HEK293 (cell line): ENCODE measurements at regions not wholly inside any gene's neighbourhood (a gene's known extent, or its start where the extent isn't known, plus 50 kb on each side); places are given as distances from the start of the nearest gene placed in this dataset.

ENCODE experiments used
- CTCF ChIA-PET: fragments of 350-600 bp; formaldehyde crosslinking; extraction: SDS; loops from one replicate; lab custom pipeline; 2021; ENCODE audit warnings: antibody characterized with exemption; lab: Yijun Ruan, JAX
- POLR2A ChIA-PET: fragments of 300-600 bp; formaldehyde crosslinking; extraction: SDS; loops from one replicate; lab custom pipeline; 2020; ENCODE audit warnings: antibody characterized with exemption, inconsistent platforms; lab: Yijun Ruan, JAX
- H3K27ac ChIP-seq: fragments of 200-500 bp; sonication (Bioruptor generic); 2 replicates; pipeline ENCODE4 v1.5.1; 2014; ENCODE audit warnings: low read depth, low read length, control low read depth, inconsistent platforms; ENCODE audit errors: extremely low read depth
- H3K36me3 ChIP-seq, 2 experiments: fragments of 200-500 bp in 1 of 2; sonication (Bioruptor generic) in 1 of 2; 1 replicate in 1 of 2; 2 replicates in 1 of 2; pipeline ENCODE4 v1.5.1; 2014 to 2017; ENCODE audit warnings: inconsistent platforms in 2 of 2, low read length in 2 of 2; ENCODE audit not compliant: control insufficient read depth in 2 of 2, insufficient read depth in 1 of 2
- H3K4me1 ChIP-seq: fragments of 200-500 bp; sonication (Bioruptor generic); 2 replicates; pipeline ENCODE4 v1.5.1; 2014; ENCODE audit warnings: mild to moderate bottlenecking, low read length, inconsistent platforms; ENCODE audit not compliant: control insufficient read depth, insufficient read depth
- H3K4me3 ChIP-seq: 2 replicates; pipeline ENCODE4 v1.5.1; 2011; ENCODE audit warnings: low read depth, mild to moderate bottlenecking, control low read depth, low read length, moderate library complexity
- H3K9me3 ChIP-seq: fragments of 200-500 bp; sonication (Bioruptor generic); 2 replicates; pipeline ENCODE4 v1.5.1; 2014; ENCODE audit warnings: low read depth, low read length, inconsistent platforms; ENCODE audit not compliant: control insufficient read depth, insufficient read depth
- ATF2 ChIP-seq: fragments of 450-650 bp; formaldehyde crosslinking; IDR thresholded peaks from 2 replicates; pipeline ENCODE4 v1.5.1; 2016; ENCODE audit warnings: missing biosample characterization, missing genetic modification characterization, low read depth
- ELK4 ChIP-seq: IDR thresholded peaks from 2 replicates; pipeline ENCODE4 v1.6.1; 2011; ENCODE audit warnings: mild to moderate bottlenecking, low read depth, low read length, borderline replicate concordance
- KLF9 ChIP-seq: fragments of 450-650 bp; formaldehyde crosslinking; IDR thresholded peaks from 2 replicates; pipeline ENCODE4 v1.5.1; 2016; ENCODE audit warnings: missing biosample characterization, missing genetic modification characterization, low read depth
- MZF1 ChIP-seq: fragments of 450-650 bp; formaldehyde crosslinking; IDR thresholded peaks from 2 replicates; pipeline ENCODE4 v1.5.1; 2017; ENCODE audit warnings: missing biosample characterization, missing genetic modification characterization, borderline replicate concordance
- PRDM2 ChIP-seq: fragments of 450-650 bp; formaldehyde crosslinking; IDR thresholded peaks from 2 replicates; pipeline ENCODE4 v1.5.1; 2016; ENCODE audit warnings: missing biosample characterization, missing genetic modification characterization, borderline replicate concordance
- SETDB1 ChIP-seq: IDR thresholded peaks from one replicate; pipeline ENCODE4 v1.6.1; 2017; ENCODE audit warnings: mild to moderate bottlenecking, low read length, moderate library complexity, mixed read lengths; ENCODE audit not compliant: insufficient read length
- YY1 ChIP-seq: fragments of 450-650 bp; formaldehyde crosslinking; IDR thresholded peaks from 2 replicates; pipeline ENCODE4 v1.5.1; 2018; ENCODE audit warnings: missing biosample characterization, missing genetic modification characterization
- ZBTB20 ChIP-seq: fragments of 450-650 bp; formaldehyde crosslinking; IDR thresholded peaks from 2 replicates; pipeline ENCODE4 v1.5.1; 2016; ENCODE audit warnings: missing biosample characterization, missing genetic modification characterization
- ZBTB21 ChIP-seq: fragments of 450-650 bp; formaldehyde crosslinking; IDR thresholded peaks from 2 replicates; pipeline ENCODE4 v1.5.1; 2017; ENCODE audit warnings: missing biosample characterization, missing genetic modification characterization
- ZBTB26 ChIP-seq: fragments of 450-650 bp; formaldehyde crosslinking; optimal IDR thresholded peaks from 2 replicates; pipeline ENCODE3; 2016; ENCODE audit warnings: missing biosample characterization, mild to moderate bottlenecking, missing genetic modification characterization
- ZBTB7A ChIP-seq: fragments of 450-650 bp; formaldehyde crosslinking; IDR thresholded peaks from 2 replicates; pipeline ENCODE4 v1.5.1; 2016; ENCODE audit warnings: low read depth, missing biosample characterization, missing genetic modification characterization
- ZFP69B ChIP-seq: fragments of 450-650 bp; formaldehyde crosslinking; IDR thresholded peaks from 2 replicates; pipeline ENCODE4 v1.5.1; 2016; ENCODE audit warnings: missing biosample characterization, missing genetic modification characterization
- ZNF169 ChIP-seq: fragments of 450-650 bp; formaldehyde crosslinking; IDR thresholded peaks from 2 replicates; pipeline ENCODE4 v1.5.1; 2016; ENCODE audit warnings: missing biosample characterization, missing genetic modification characterization
- ZNF202 ChIP-seq: fragments of 450-650 bp; formaldehyde crosslinking; IDR thresholded peaks from 2 replicates; pipeline ENCODE4 v1.5.1; 2016; ENCODE audit warnings: missing biosample characterization, missing genetic modification characterization, borderline replicate concordance
- ZNF335 ChIP-seq: fragments of 450-650 bp; formaldehyde crosslinking; conservative IDR thresholded peaks from 2 replicates; pipeline ENCODE4 v1.5.1; 2016; ENCODE audit warnings: missing biosample characterization, missing genetic modification characterization
- ZNF404 ChIP-seq: fragments of 450-650 bp; formaldehyde crosslinking; IDR thresholded peaks from 2 replicates; pipeline ENCODE4 v1.5.1; 2017; ENCODE audit warnings: missing biosample characterization, missing genetic modification characterization
- ZNF548 ChIP-seq: fragments of 450-650 bp; formaldehyde crosslinking; IDR thresholded peaks from 2 replicates; pipeline ENCODE4 v1.5.1; 2016; ENCODE audit warnings: missing biosample characterization, missing genetic modification characterization
- ZNF549 ChIP-seq: fragments of 450-650 bp; IDR thresholded peaks from 2 replicates; pipeline ENCODE4 v1.5.1; 2018; ENCODE audit warnings: missing biosample characterization, missing genetic modification characterization, mild to moderate bottlenecking, inconsistent platforms, moderate library complexity
- ZNF571 ChIP-seq: fragments of 450-650 bp; formaldehyde crosslinking; IDR thresholded peaks from 2 replicates; pipeline ENCODE4 v1.5.0; 2017; ENCODE audit warnings: missing biosample characterization, missing genetic modification characterization
- ZNF623 ChIP-seq: fragments of 450-650 bp; formaldehyde crosslinking; IDR thresholded peaks from 2 replicates; pipeline ENCODE4 v1.5.1; 2016; ENCODE audit warnings: missing biosample characterization, missing genetic modification characterization
- ZNF639 ChIP-seq: fragments of 450-650 bp; formaldehyde crosslinking; IDR thresholded peaks from 2 replicates; pipeline ENCODE4 v1.5.1; 2016; ENCODE audit warnings: missing biosample characterization, missing genetic modification characterization
- ZNF747 ChIP-seq: fragments of 450-650 bp; formaldehyde crosslinking; IDR thresholded peaks from 2 replicates; pipeline ENCODE4 v1.5.1; 2016; ENCODE audit warnings: missing biosample characterization, missing genetic modification characterization
- ZNF768 ChIP-seq: fragments of 450-650 bp; formaldehyde crosslinking; IDR thresholded peaks from 2 replicates; pipeline ENCODE4 v1.5.1; 2018; ENCODE audit warnings: missing biosample characterization, mild to moderate bottlenecking, missing genetic modification characterization
- ZNF791 ChIP-seq: fragments of 450-650 bp; formaldehyde crosslinking; IDR thresholded peaks from 2 replicates; pipeline ENCODE4 v1.5.1; 2016; ENCODE audit warnings: missing biosample characterization, missing genetic modification characterization
- ZSCAN30 ChIP-seq: fragments of 450-650 bp; IDR thresholded peaks from 2 replicates; pipeline ENCODE4 v1.5.1; 2018; ENCODE audit warnings: missing biosample characterization, mild to moderate bottlenecking, missing genetic modification characterization, moderate library complexity

- peak; percentile 19 for TF ChIP-seq ZBTB26 (tag by site-specific recombination)
- peak; percentile 24; the same call in 1 of the 2 replicates for TF ChIP-seq ZFP69B (tag by site-specific recombination)
- peak; percentile 99 for TF ChIP-seq ZBTB21 (tag by site-specific recombination)
- peak; percentile 81 for TF ChIP-seq ZNF747 (tag by site-specific recombination)
- TF ChIP-seq ZNF169 (tag by site-specific recombination), result peak; percentile 79; the same call in 1 of the 2 replicates
- TF ChIP-seq ZNF548 (tag by site-specific recombination), result no peak
- TF ChIP-seq SETDB1, result peak; percentile 27
- TF ChIP-seq ZNF571 (tag by site-specific recombination), result peak; percentile 74; the same call in 1 of the 2 replicates
- peak; percentile 100 for TF ChIP-seq ATF2 (tag by site-specific recombination)
- no peak for TF ChIP-seq ZNF768
- 0 out of 2 replicates have a peak, but pooled peaks have one; percentile 32 for TF ChIP-seq ZNF639 (tag by site-specific recombination)
- TF ChIP-seq ZNF623 (tag by site-specific recombination), result no peak
- peak; percentile 77 for TF ChIP-seq ZNF335 (tag by site-specific recombination)
These were observed 242.7 kb upstream of the MYT1L start (continued) for GRCh38 chr2:2573658-2574293.

GRCh38 chr2:2573205-2573604 lies 242.1 kb upstream of the MYT1L start:
- H3K4me1 ChIP-seq, result no peaks in the 10 kb centered on the region
- no peaks in the 10 kb centered on the region for H3K36me3 ChIP-seq
- ChIA-PET POLR2A (no interaction called here), CTCF (no interaction called here)
- H3K27ac ChIP-seq, result no peak overlapping the region
- TF ChIP-seq ZBTB7A (no peak), MZF1 (no peak), ELK4 (no peak), KLF9 (no peak), ZNF404 (tag by site-specific recombination) (no peak), ZSCAN30 (tag by site-specific recombination) (no peak), YY1 (no peak), ZNF202 (tag by site-specific recombination) (no peak), SETDB1 (no peak), ZNF747 (tag by site-specific recombination) (no peak), PRDM2 (no peak), ZBTB20 (tag by site-specific recombination) (no peak), ZNF791 (tag by site-specific recombination) (no peak; the same call in 1 of the 2 replicates), ZNF549 (tag by site-specific recombination) (no peak)
- H3K9me3 ChIP-seq, result no peaks in the 10 kb centered on the region
- H3K4me3 ChIP-seq, result no peak overlapping the region
